ENCODE measurements at regions not wholly inside any gene's neighbourhood (a gene's known extent, or its start where the extent isn't known, plus 50 kb on each side); places are given as distances from the start of the nearest gene placed in this dataset.

DNA sequence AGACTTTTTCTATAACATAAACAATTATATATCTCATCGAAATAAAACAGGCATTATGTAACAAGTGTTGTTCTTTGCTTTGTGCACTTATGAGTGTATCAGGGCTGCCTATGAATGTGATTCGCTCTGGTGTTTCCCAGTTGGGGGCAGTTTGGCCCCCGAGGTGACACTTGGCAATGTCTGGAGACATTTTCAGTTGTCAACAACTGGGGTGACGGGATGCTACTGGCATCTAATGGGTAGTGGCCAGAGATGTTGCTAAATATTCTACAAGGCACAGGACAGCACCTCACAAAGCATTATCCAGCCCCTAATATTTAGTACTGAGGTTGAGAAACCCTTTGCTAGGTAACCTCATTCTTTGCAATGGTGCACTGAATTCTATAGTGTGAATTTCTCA lies 83.3 kb downstream of the PLCE1 start:
- POLR2A ChIA-PET = no interaction called here
- H3K27me3 ChIP-seq (ENCODE audit: control insufficient read depth, insufficient read depth, low read length) = no peaks in the 10 kb centered on the region
- peaks cover 24% of the 10 kb centered on the region for H3K4me1 ChIP-seq (ENCODE audit: control insufficient read depth, insufficient read depth, low read length)
- no peak overlapping the region for H3K4me3 ChIP-seq (ENCODE audit: low read depth in 2 of 2, low read length in 2 of 2)
- intact Hi-C loops (cut with micrococcal nuclease; ENCODE audit: unreplicated experiment) = no loop called here
- ATAC-seq (no peak), DNase-seq (ENCODE audit: low read depth, low spot score) (no peak)
- H3K9me3 ChIP-seq (ENCODE audit: control insufficient read depth, insufficient read depth, low read depth, low read length) = peaks cover 17% of the 10 kb centered on the region; the same call in 1 of the 2 replicates
- H3K36me3 ChIP-seq (ENCODE audit: control insufficient read depth, insufficient read depth, low read length) = no peaks in the 10 kb centered on the region
- no TSS peak for BruUV-seq (replicated peaks)
- in situ Hi-C loops (cut with HindIII; ENCODE audit: low pct_unique_long_range_greater_than_20kb, low sequenced_read_pairs) = no loop called here
- TF ChIP-seq, protein P1, sequence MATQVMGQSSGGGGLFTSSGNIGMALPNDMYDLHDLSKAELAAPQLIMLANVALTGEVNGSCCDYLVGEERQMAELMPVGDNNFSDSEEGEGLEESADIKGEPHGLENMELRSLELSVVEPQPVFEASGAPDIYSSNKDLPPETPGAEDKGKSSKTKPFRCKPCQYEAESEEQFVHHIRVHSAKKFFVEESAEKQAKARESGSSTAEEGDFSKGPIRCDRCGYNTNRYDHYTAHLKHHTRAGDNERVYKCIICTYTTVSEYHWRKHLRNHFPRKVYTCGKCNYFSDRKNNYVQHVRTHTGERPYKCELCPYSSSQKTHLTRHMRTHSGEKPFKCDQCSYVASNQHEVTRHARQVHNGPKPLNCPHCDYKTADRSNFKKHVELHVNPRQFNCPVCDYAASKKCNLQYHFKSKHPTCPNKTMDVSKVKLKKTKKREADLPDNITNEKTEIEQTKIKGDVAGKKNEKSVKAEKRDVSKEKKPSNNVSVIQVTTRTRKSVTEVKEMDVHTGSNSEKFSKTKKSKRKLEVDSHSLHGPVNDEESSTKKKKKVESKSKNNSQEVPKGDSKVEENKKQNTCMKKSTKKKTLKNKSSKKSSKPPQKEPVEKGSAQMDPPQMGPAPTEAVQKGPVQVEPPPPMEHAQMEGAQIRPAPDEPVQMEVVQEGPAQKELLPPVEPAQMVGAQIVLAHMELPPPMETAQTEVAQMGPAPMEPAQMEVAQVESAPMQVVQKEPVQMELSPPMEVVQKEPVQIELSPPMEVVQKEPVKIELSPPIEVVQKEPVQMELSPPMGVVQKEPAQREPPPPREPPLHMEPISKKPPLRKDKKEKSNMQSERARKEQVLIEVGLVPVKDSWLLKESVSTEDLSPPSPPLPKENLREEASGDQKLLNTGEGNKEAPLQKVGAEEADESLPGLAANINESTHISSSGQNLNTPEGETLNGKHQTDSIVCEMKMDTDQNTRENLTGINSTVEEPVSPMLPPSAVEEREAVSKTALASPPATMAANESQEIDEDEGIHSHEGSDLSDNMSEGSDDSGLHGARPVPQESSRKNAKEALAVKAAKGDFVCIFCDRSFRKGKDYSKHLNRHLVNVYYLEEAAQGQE (IDR thresholded peaks at IDR 0.05; ENCODE audit: insufficient read depth in 1 of 2, low read depth in 2 of 2, low read length in 1 of 2) = no peak
- TF ChIP-seq, protein P2, sequence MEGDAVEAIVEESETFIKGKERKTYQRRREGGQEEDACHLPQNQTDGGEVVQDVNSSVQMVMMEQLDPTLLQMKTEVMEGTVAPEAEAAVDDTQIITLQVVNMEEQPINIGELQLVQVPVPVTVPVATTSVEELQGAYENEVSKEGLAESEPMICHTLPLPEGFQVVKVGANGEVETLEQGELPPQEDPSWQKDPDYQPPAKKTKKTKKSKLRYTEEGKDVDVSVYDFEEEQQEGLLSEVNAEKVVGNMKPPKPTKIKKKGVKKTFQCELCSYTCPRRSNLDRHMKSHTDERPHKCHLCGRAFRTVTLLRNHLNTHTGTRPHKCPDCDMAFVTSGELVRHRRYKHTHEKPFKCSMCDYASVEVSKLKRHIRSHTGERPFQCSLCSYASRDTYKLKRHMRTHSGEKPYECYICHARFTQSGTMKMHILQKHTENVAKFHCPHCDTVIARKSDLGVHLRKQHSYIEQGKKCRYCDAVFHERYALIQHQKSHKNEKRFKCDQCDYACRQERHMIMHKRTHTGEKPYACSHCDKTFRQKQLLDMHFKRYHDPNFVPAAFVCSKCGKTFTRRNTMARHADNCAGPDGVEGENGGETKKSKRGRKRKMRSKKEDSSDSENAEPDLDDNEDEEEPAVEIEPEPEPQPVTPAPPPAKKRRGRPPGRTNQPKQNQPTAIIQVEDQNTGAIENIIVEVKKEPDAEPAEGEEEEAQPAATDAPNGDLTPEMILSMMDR (IDR thresholded peaks at IDR 0.05) = no peak
- TF ChIP-seq POLR2AphosphoS5 (IDR thresholded peaks at IDR 0.05; ENCODE audit: low read depth, low read length) (no peak), SIN3A (IDR thresholded peaks at IDR 0.05; ENCODE audit: borderline replicate concordance, insufficient read depth, low read depth, low read length) (no peak), TCF7L2 (IDR thresholded peaks at IDR 0.05; ENCODE audit: low read depth, low read length) (no peak)
- H3K27ac ChIP-seq (ENCODE audit: low read length) = no peak overlapping the region
- CTCF ChIA-PET = no interaction called here

DNA sequence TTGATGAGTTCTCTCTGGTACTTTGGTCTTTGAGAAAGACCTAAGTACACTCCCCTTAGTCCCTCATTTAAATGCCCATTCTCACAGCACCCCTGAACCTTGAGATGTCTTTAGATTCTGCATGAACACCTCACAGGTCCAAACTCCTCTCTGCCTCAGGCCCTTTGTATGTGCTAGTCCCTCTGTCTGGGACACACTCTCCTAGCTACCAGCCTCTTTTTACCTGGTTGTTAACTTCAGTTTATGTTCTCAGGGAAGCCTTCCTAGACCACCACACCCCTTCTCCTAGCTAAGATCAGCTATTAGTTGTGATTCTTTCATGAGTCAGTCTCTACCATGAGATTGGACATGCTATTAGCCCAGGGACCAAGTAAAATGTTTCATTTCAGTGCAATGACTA lies 86.4 kb downstream of the PLCE1 start:
- in situ Hi-C loops (cut with HindIII; ENCODE audit: low pct_unique_long_range_greater_than_20kb, low sequenced_read_pairs) = no loop called here
- no TSS peak for BruUV-seq (replicated peaks)
- CTCF ChIA-PET = no interaction called here

More for the DNA sequence above, 86.4 kb downstream of the PLCE1 start:
- POLR2A ChIA-PET = no interaction called here
- ATAC-seq = no peak
- TF ChIP-seq POLR2AphosphoS5 (IDR thresholded peaks at IDR 0.05; ENCODE audit: low read depth, low read length) (no peak), SIN3A (IDR thresholded peaks at IDR 0.05; ENCODE audit: borderline replicate concordance, insufficient read depth, low read depth, low read length) (no peak), TCF7L2 (IDR thresholded peaks at IDR 0.05; ENCODE audit: low read depth, low read length) (no peak)
- TF ChIP-seq, protein P2 (IDR thresholded peaks at IDR 0.05) = no peak
- TF ChIP-seq, protein P1 (IDR thresholded peaks at IDR 0.05; ENCODE audit: insufficient read depth in 1 of 2, low read depth in 2 of 2, low read length in 1 of 2) = no peak
- Histone ChIP-seq H3K27ac (ENCODE audit: low read length) (no peak overlapping the region), H3K36me3 (ENCODE audit: control insufficient read depth, insufficient read depth, low read length) (no peaks in the 10 kb centered on the region), H3K4me1 (ENCODE audit: control insufficient read depth, insufficient read depth, low read length) (peaks cover 44% of the 10 kb centered on the region), H3K4me3 (ENCODE audit: low read depth in 2 of 2, low read length in 2 of 2) (no peak overlapping the region), H3K27me3 (ENCODE audit: control insufficient read depth, insufficient read depth, low read length) (no peaks in the 10 kb centered on the region), H3K9me3 (ENCODE audit: control insufficient read depth, insufficient read depth, low read depth, low read length) (peaks cover 17% of the 10 kb centered on the region; the same call in 1 of the 2 replicates)
- DNase-seq (ENCODE audit: low read depth, low spot score) = no peak
- intact Hi-C loops (cut with micrococcal nuclease; ENCODE audit: unreplicated experiment) = no loop called here
